ENCODE measurements at regions not wholly inside any gene's neighbourhood (a gene's known extent, or its start where the extent isn't known, plus 50 kb on each side); places are given as distances from the start of the nearest gene placed in this dataset.

DNA sequence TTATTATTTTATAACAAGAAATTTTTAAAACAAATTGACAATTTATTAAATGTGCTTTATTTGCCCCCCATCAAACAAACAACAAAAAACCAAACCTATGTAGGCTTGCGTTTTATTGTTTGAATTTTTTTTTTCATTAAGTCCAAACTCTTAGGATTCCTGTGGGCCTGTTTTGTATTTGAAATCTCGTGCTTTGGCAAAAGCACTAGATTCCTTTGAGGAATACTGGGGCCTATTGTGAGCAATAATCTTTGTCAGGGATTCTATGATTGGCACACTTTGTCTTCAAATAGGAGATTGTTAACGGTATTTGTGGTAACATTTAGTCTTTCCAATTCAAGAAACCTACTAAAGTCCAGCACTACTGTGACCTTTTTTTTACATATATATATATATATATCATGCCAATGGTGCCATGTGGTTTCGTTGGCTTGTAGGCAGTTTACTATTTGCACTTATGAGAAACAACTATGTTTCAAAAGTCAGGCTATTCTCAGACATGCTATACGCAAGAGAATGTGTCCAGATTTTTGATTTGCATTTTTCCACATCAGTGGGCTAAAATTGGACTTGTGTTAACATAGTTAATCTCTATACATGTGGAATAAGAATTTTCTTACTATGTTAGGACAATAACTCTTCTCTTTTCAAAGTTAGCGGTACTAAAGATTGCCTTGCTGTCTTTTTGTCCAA lies 70.4 kb upstream of the GREM2 start:
- no peak for TF ChIP-seq EZH2 (IDR thresholded peaks at IDR 0.05; ENCODE audit: low read depth, unreplicated experiment)
- TF ChIP-seq, protein P1, sequence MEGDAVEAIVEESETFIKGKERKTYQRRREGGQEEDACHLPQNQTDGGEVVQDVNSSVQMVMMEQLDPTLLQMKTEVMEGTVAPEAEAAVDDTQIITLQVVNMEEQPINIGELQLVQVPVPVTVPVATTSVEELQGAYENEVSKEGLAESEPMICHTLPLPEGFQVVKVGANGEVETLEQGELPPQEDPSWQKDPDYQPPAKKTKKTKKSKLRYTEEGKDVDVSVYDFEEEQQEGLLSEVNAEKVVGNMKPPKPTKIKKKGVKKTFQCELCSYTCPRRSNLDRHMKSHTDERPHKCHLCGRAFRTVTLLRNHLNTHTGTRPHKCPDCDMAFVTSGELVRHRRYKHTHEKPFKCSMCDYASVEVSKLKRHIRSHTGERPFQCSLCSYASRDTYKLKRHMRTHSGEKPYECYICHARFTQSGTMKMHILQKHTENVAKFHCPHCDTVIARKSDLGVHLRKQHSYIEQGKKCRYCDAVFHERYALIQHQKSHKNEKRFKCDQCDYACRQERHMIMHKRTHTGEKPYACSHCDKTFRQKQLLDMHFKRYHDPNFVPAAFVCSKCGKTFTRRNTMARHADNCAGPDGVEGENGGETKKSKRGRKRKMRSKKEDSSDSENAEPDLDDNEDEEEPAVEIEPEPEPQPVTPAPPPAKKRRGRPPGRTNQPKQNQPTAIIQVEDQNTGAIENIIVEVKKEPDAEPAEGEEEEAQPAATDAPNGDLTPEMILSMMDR (conservative IDR thresholded peaks at IDR 0.05; ENCODE audit: low read depth in 2 of 2) = no peak
- no peak for TF ChIP-seq EZH2phosphoT487 (IDR thresholded peaks at IDR 0.05; ENCODE audit: unreplicated experiment)
- TF ChIP-seq POLR2AphosphoS5 (IDR thresholded peaks at IDR 0.05; ENCODE audit: low read depth) = no peak
- TF ChIP-seq CREB1 (CRISPR knock-in tag; IDR thresholded peaks at IDR 0.05; ENCODE audit: low read depth) = no peak
- TF ChIP-seq, protein P2, sequence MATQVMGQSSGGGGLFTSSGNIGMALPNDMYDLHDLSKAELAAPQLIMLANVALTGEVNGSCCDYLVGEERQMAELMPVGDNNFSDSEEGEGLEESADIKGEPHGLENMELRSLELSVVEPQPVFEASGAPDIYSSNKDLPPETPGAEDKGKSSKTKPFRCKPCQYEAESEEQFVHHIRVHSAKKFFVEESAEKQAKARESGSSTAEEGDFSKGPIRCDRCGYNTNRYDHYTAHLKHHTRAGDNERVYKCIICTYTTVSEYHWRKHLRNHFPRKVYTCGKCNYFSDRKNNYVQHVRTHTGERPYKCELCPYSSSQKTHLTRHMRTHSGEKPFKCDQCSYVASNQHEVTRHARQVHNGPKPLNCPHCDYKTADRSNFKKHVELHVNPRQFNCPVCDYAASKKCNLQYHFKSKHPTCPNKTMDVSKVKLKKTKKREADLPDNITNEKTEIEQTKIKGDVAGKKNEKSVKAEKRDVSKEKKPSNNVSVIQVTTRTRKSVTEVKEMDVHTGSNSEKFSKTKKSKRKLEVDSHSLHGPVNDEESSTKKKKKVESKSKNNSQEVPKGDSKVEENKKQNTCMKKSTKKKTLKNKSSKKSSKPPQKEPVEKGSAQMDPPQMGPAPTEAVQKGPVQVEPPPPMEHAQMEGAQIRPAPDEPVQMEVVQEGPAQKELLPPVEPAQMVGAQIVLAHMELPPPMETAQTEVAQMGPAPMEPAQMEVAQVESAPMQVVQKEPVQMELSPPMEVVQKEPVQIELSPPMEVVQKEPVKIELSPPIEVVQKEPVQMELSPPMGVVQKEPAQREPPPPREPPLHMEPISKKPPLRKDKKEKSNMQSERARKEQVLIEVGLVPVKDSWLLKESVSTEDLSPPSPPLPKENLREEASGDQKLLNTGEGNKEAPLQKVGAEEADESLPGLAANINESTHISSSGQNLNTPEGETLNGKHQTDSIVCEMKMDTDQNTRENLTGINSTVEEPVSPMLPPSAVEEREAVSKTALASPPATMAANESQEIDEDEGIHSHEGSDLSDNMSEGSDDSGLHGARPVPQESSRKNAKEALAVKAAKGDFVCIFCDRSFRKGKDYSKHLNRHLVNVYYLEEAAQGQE (IDR thresholded peaks at IDR 0.05; ENCODE audit: unreplicated experiment) = no peak
- TF ChIP-seq ZNF331 (CRISPR knock-in tag; IDR thresholded peaks at IDR 0.05; ENCODE audit: low read depth) = no peak
- TF ChIP-seq ZNF114 (CRISPR knock-in tag; IDR thresholded peaks at IDR 0.05) = no peak
